ENCODE measurements at regions not wholly inside any gene's neighbourhood (a gene's known extent, or its start where the extent isn't known, plus 50 kb on each side); places are given as distances from the start of the nearest gene placed in this dataset.

- TF ChIP-seq CTCF (IDR thresholded peaks at IDR 0.05) = no peak
- no peak for TF ChIP-seq POLR2A (IDR thresholded peaks at IDR 0.05)
- no peak for TF ChIP-seq POLR2AphosphoS5 (IDR thresholded peaks at IDR 0.05)
These were observed 215.1 kb upstream of the GPR26 start for GRCh38 chr10:123450956-123451605.

All from stomach (tissue), 4 donors.